ENCODE measurements at regions not wholly inside any gene's neighbourhood (a gene's known extent, or its start where the extent isn't known, plus 50 kb on each side); places are given as distances from the start of the nearest gene placed in this dataset.

- no peak overlapping the region for H3K4me3 ChIP-seq
- DNase-seq (ENCODE audit: low spot score in 2 of 2) = no peak
- no peaks in the 10 kb centered on the region for H3K9me3 ChIP-seq
- no peaks in the 10 kb centered on the region for H3K36me3 ChIP-seq
- no peak overlapping the region for H3K27ac ChIP-seq
- no peak for TF ChIP-seq POLR2A (IDR thresholded peaks at IDR 0.05)
- TF ChIP-seq CTCF (IDR thresholded peaks at IDR 0.05) = no peak
- TF ChIP-seq POLR2AphosphoS5 (IDR thresholded peaks at IDR 0.05) = no peak
- intact Hi-C loops (cut with DNase I; ENCODE audit: low total_unique reads) = no loop called here
- no peaks in the 10 kb centered on the region for H3K4me1 ChIP-seq
- H3K27me3 ChIP-seq = no peaks in the 10 kb centered on the region
These were observed 427.8 kb downstream of the ZNF521 start for GRCh38 chr18:24924066-24924716.

- no peak for DNase-seq (ENCODE audit: low spot score in 2 of 2)
These were observed 425.3 kb downstream of the ZNF521 start for GRCh38 chr18:24926649-24927048.

GRCh38 chr18:24928301-24928878 lies 423.6 kb downstream of the ZNF521 start:
- no peaks in the 10 kb centered on the region for H3K9me3 ChIP-seq
- no peak for DNase-seq (ENCODE audit: low spot score in 2 of 2)
- no peak overlapping the region for H3K4me3 ChIP-seq
- no peaks in the 10 kb centered on the region for H3K4me1 ChIP-seq
- H3K27me3 ChIP-seq = no peaks in the 10 kb centered on the region
- H3K27ac ChIP-seq = no peak overlapping the region
- H3K36me3 ChIP-seq = no peaks in the 10 kb centered on the region
- TF ChIP-seq POLR2AphosphoS5 (IDR thresholded peaks at IDR 0.05) (no peak), CTCF (IDR thresholded peaks at IDR 0.05) (no peak), POLR2A (IDR thresholded peaks at IDR 0.05) (no peak)
- intact Hi-C loops (cut with DNase I; ENCODE audit: low total_unique reads) = no loop called here

More at GRCh38 chr18:24926649-24927048, 425.3 kb downstream of the ZNF521 start:
- no peak overlapping the region for H3K27ac ChIP-seq
- H3K9me3 ChIP-seq = no peaks in the 10 kb centered on the region
- no peak for TF ChIP-seq POLR2A (IDR thresholded peaks at IDR 0.05)
- no peak for TF ChIP-seq CTCF (IDR thresholded peaks at IDR 0.05)
- no peak for TF ChIP-seq POLR2AphosphoS5 (IDR thresholded peaks at IDR 0.05)
- no peaks in the 10 kb centered on the region for H3K27me3 ChIP-seq
- no peak overlapping the region for H3K4me3 ChIP-seq
- H3K4me1 ChIP-seq = no peaks in the 10 kb centered on the region
- H3K36me3 ChIP-seq = no peaks in the 10 kb centered on the region
- intact Hi-C loops (cut with DNase I; ENCODE audit: low total_unique reads) = no loop called here

- no peaks in the 10 kb centered on the region for H3K36me3 ChIP-seq
- H3K27ac ChIP-seq = no peak overlapping the region
- TF ChIP-seq POLR2A (IDR thresholded peaks at IDR 0.05) = no peak
- no peak for TF ChIP-seq CTCF (IDR thresholded peaks at IDR 0.05)
- TF ChIP-seq POLR2AphosphoS5 (IDR thresholded peaks at IDR 0.05) = no peak
- intact Hi-C loops (cut with DNase I; ENCODE audit: low total_unique reads) = no loop called here
- DNase-seq (ENCODE audit: low spot score in 2 of 2) = no peak
- H3K27me3 ChIP-seq = no peaks in the 10 kb centered on the region
- no peaks in the 10 kb centered on the region for H3K4me1 ChIP-seq
- H3K4me3 ChIP-seq = no peak overlapping the region
- no peaks in the 10 kb centered on the region for H3K9me3 ChIP-seq
These were observed 421.5 kb downstream of the ZNF521 start for GRCh38 chr18:24930478-24930877.

- DNase-seq (ENCODE audit: low spot score in 2 of 2) = no peak
- no peak for TF ChIP-seq CTCF (IDR thresholded peaks at IDR 0.05)
- TF ChIP-seq POLR2AphosphoS5 (IDR thresholded peaks at IDR 0.05) = no peak
- TF ChIP-seq POLR2A (IDR thresholded peaks at IDR 0.05) = no peak
- Histone ChIP-seq H3K27ac (no peak overlapping the region), H3K4me3 (no peak overlapping the region), H3K36me3 (no peaks in the 10 kb centered on the region), H3K9me3 (no peaks in the 10 kb centered on the region), H3K27me3 (no peaks in the 10 kb centered on the region), H3K4me1 (no peaks in the 10 kb centered on the region)
- intact Hi-C loops (cut with DNase I; ENCODE audit: low total_unique reads) = no loop called here
These were observed 421.0 kb downstream of the ZNF521 start for GRCh38 chr18:24930971-24931370.
